ENCODE measurements at regions not wholly inside any gene's neighbourhood (a gene's known extent, or its start where the extent isn't known, plus 50 kb on each side); places are given as distances from the start of the nearest gene placed in this dataset.

DNA sequence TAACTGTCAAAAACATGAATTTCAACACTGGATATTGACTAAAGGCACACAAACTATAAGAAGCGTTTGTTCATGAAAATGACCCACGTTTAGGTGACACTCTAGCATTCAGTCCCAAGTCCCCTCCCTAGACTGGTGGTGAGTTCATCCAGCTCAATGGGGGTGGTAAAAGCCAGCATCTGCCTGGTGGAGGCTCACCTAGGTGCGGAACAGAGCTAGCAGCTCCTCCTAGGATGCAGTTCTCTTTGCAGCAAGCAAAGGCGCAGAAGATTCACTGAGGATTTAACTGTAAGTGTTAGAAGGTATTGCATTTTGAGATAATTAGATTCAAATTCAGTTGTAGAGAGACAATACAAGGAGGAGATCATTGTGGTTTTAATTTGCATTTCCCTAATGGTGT, 87.6 kb downstream of the VSTM2A start:
- DNase-seq (ENCODE audit: low spot score), result no peak

GRCh38 chr7:54622696-54623309, 80.6 kb downstream of the VSTM2A start:
- DNase-seq (ENCODE audit: low spot score), result no peak

All from left forelimb (tissue), 1 donor.